HG03103 (cell line): ENCODE measurements at regions not wholly inside any gene's neighbourhood (a gene's known extent, or its start where the extent isn't known, plus 50 kb on each side); places are given as distances from the start of the nearest gene placed in this dataset.

Source experiments
- ATAC-seq: cut with Tn5 transposase; IDR thresholded peaks from one replicate; pipeline ENCODE4 v1.9.1; 2021; ENCODE audit warnings: low read depth; ENCODE audit not compliant: unreplicated experiment

GRCh38 chr13:108525827-108526226 lies 103.6 kb upstream of the MYO16 start:
- no peak for ATAC-seq

DNA sequence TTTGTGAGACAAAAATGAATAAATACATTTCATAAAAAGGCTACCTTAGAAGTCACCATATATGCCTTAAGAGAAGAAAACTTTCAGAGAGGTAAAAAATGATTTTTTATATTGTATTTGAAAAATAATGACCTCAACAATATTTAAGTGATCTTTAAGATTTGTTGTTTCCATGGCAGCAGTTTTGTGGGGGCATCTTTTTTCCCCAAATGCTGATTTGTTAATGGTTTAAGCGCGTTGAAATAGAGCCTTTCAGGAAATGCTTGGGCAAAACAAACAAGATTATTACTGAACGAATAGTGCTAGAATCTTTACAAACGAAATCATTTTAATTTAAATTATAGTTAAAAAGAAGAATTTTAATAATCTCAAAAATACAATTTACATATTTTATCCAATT lies 103.1 kb upstream of the MYO16 start:
- ATAC-seq: no peak

- ATAC-seq: no peak
Observed at GRCh38 chr13:108527844-108528243, 101.6 kb upstream of the MYO16 start.

DNA sequence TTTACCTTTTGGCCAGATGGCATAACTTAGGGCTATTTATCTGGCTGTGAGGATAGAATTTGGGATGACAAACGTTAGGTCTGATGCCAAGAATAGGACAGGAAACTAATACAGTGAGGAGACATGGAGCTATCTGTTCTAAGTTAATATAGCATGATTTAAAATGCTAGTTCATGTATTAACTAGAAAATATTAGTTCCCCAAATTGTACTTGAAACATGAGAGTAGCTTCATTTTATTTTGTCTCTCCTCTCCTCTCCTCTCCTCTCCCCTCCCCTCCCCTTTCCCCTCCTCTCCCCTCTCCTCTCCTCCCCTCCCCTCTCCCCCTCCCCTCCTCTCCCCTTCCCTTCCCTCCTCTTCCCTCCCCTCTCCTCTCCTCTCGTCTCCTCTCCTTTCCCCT lies 101.1 kb upstream of the MYO16 start:
- no peak for ATAC-seq

GRCh38 chr13:108533842-108534241 lies 95.6 kb upstream of the MYO16 start:
- no peak for ATAC-seq

DNA sequence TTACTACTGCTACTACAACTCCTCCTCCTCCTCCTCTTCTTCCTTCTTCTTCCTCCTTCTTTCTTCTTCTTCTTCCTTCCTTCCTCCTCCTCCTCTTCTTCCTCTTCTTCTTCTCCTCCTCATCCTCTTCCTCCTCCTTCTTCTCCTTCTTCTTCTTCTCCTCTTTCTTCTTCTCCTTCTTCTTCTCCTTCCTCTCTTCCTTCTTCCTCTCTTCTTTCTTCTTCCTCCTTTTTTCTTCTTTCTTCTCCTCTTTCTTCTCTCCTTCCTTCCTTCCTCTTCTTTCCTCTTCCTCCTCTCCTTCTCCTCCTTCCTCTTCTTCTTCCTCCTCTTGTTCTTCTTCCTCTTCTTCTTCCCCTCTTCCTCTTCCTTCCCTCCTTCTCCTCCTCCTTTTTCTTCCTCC lies 94.7 kb upstream of the MYO16 start:
- no peak for ATAC-seq

- no peak for ATAC-seq
Observed at GRCh38 chr13:108549934-108550333, 79.5 kb upstream of the MYO16 start.

DNA sequence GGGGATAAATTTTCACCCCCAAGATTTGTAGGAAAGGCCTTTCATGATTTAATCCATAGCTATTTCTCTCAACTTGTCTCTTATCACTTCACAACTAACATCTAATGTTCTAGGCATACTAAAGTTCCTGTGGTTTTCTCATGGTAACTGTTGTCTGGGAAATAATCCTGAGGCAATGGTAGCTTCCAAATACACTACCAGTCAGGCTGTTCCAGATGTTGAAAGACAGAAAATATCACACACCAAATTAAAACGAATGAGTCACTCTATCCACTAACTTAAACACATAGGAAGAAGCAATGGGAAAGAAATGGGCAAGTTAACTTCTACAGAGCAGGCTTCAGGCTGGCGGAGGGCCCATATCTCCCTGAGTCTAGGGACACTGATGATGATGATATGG lies 77.7 kb upstream of the MYO16 start:
- ATAC-seq: no peak

DNA sequence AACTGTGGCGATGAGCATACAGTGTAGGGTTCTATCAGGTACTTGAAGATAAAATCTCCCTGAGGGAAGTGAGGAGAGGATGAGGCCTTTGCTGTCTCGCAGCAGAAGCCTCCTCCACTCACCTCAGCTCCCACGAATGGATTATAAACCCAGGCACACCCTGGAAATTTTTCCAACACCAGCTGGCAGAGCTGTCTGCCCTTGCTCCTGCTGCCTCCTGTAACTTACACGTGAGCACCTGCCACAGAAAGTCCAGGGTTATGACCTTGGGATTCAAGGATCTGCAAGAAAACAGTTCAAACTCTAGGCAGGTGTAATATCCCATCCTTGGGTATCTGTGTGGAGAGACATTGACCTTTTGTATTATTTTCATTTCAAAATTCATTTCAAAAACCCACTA lies 70.9 kb upstream of the MYO16 start:
- ATAC-seq: no peak

DNA sequence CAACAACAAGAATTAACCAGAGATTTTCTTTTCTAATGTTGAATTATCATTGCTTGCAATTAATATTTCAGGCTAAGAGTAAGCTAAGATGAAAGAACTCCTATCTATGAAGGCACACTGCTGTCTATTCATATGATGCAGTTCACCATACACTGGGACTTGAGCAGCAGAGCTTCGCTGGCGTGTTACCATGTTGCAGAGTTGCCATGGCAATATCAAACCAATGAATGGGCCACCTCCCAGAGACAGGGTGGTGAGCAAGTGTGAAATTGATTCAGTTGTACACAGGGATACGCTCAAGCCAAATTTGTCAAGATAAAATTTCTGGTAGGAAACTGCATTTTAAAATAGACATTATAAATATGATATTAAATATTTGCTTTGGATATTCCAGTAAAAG lies 69.3 kb upstream of the MYO16 start:
- ATAC-seq: no peak

- no peak for ATAC-seq
Observed at GRCh38 chr13:108561149-108561548, 68.3 kb upstream of the MYO16 start.

GRCh38 chr13:108566413-108567170 lies 62.8 kb upstream of the MYO16 start:
- no peak for ATAC-seq

- ATAC-seq: no peak
Observed at GRCh38 chr13:108572782-108573211, 56.6 kb upstream of the MYO16 start.

- ATAC-seq: no peak
Observed at GRCh38 chr13:108573455-108573854, 56.0 kb upstream of the MYO16 start.

DNA sequence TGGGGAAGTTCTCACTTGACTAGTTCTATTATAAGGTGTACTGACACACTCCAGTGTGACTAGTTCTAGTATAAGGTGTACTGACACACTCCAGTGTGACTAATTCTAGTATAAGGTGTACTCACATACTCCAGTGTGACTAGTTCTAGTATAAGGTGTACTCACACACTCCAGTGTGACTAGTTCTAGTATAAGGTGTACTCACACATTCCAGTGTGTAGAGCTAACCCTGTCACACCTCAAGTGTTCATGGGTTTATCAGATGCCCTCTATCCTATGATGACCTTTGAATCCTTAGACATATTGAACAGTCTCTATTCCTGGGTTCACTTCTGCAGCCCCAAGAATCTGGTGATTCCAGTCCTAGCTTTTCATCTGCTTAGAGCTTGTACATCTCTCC lies 54.6 kb upstream of the MYO16 start:
- no peak for ATAC-seq

DNA sequence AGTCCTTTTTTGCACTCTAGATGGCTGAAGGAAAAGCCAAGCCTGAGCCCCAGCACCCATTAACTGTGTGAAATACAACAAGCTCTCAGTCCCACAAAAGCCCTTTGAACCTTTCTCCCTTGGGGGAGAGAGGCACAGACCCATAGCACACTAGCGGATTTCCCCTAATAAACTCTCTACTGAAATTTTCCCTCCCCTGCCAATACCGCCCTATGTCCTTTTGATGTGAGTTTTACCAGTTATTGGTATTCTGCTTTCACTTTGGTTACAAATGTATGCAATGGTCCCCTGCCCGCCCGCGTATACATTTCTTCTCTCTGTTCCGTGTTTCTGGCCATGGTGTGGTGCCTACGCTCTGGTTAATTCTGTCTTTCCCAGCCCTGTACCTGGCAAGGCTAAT lies 54.0 kb upstream of the MYO16 start:
- no peak for ATAC-seq
